OCI-LY1 (cell line): ENCODE measurements at regions not wholly inside any gene's neighbourhood (a gene's known extent, or its start where the extent isn't known, plus 50 kb on each side); places are given as distances from the start of the nearest gene placed in this dataset.

Source experiments
- H2AFZ ChIP-seq: fragments of 200-600 bp; sonication (generic), shearing (Covaris generic); 2 replicates; pipeline ENCODE4 v1.6.0; 2014; ENCODE audit warnings: antibody characterized with exemption, mild to moderate bottlenecking, low read length
- H3F3A ChIP-seq: fragments of 200-600 bp; sonication (generic), shearing (Covaris generic); 2 replicates; pipeline ENCODE4 v1.6.0; 2014; ENCODE audit warnings: mild to moderate bottlenecking, antibody characterized with exemption, low read length, moderate library complexity; ENCODE audit not compliant: insufficient read depth
- H3K27ac ChIP-seq: fragments of 200-600 bp; sonication (generic); 2 replicates; pipeline ENCODE4 v1.5.1; 2014; ENCODE audit warnings: low read length, mixed run types, mild to moderate bottlenecking, low read depth; ENCODE audit not compliant: poor library complexity, severe bottlenecking
- H3K27me3 ChIP-seq: fragments of 200-600 bp; sonication (generic); 2 replicates; pipeline ENCODE4 v1.6.0; 2014; ENCODE audit warnings: antibody characterized with exemption, mild to moderate bottlenecking, low read length, moderate library complexity; ENCODE audit not compliant: insufficient read depth
- H3K36me3 ChIP-seq: fragments of 200-600 bp; sonication (generic); 2 replicates; pipeline ENCODE4 v1.6.1; 2014; ENCODE audit warnings: mild to moderate bottlenecking, antibody characterized with exemption, low read length, moderate library complexity, mixed read lengths; ENCODE audit not compliant: insufficient read depth
- H3K4me1 ChIP-seq: fragments of 200-600 bp; sonication (generic); 2 replicates; pipeline ENCODE4 v1.5.1; 2014; ENCODE audit warnings: mild to moderate bottlenecking, low read length, moderate library complexity; ENCODE audit not compliant: insufficient read depth, severe bottlenecking
- H3K4me2 ChIP-seq: fragments of 200-600 bp; sonication (generic), shearing (Covaris generic); 2 replicates; pipeline ENCODE4 v1.6.1; 2014; ENCODE audit warnings: low read length
- H3K4me3 ChIP-seq: fragments of 200-600 bp; sonication (generic); 2 replicates; pipeline ENCODE4 v1.5.1; 2014; ENCODE audit warnings: low read length, low read depth, mild to moderate bottlenecking, mixed read lengths; ENCODE audit not compliant: poor library complexity, severe bottlenecking
- H3K79me2 ChIP-seq: fragments of 200-600 bp; shearing (Covaris generic); 2 replicates; pipeline ENCODE4 v1.6.1; 2016; ENCODE audit warnings: mixed run types, low read length, mixed read lengths; ENCODE audit not compliant: insufficient read depth
- H3K9ac ChIP-seq: fragments of 200-600 bp; sonication (generic), shearing (Covaris generic); 2 replicates; pipeline ENCODE4 v1.6.1; 2014; ENCODE audit warnings: mild to moderate bottlenecking, low read length, mixed read lengths
- H3K9me2 ChIP-seq: fragments of 200-600 bp; sonication (generic), shearing (Covaris generic); 2 replicates; pipeline ENCODE4 v1.6.1; 2014; ENCODE audit warnings: low read depth, mild to moderate bottlenecking, low read length, mixed read lengths
- H3K9me3 ChIP-seq: fragments of 200-600 bp; shearing (Covaris generic); 2 replicates; pipeline ENCODE4 v1.6.1; 2014; ENCODE audit warnings: low read length, mixed read lengths
- H4K20me1 ChIP-seq: fragments of 200-600 bp; sonication (generic), shearing (Covaris generic); 2 replicates; pipeline ENCODE4 v1.6.0; 2016; ENCODE audit warnings: mild to moderate bottlenecking, low read length; ENCODE audit not compliant: insufficient read depth
- EZH2 ChIP-seq: fragments of 200-600 bp; sonication (generic), shearing (Covaris generic); IDR thresholded peaks from 2 replicates; pipeline ENCODE4 v1.8.0; 2017; ENCODE audit warnings: borderline replicate concordance, mixed run types, mild to moderate bottlenecking, antibody characterized with exemption, low read length, moderate library complexity, mixed read lengths
- TF ChIP-seq, protein P1 (sequence below): fragments of 200-600 bp; sonication (generic), shearing (Covaris generic); IDR thresholded peaks from 2 replicates; pipeline ENCODE4 v1.5.1; 2017; ENCODE audit warnings: mild to moderate bottlenecking, antibody characterized with exemption, low read length, moderate library complexity, mixed read lengths

DNA sequence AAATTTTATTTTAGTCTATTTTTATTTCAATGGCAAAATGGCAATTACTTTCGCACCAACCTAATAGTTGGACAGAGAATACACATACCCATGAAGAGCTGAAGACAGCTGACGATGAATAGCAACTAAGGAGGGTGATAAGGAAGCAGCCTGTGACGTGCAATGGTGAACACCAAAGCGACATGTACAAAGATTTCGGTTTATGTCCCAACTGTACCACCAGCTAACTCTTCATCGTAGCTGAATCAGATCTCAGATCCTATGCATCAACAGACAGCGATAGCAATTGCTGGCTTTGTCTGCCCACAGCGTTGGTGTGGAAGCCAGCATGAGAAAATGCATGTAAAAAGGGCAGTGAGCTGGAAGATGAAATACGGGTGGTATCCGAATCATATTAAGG is 130.6 kb upstream of the ANKH start:
- Histone ChIP-seq H3K9me3 (peaks cover 5% of the 10 kb centered on the region; the same call in 1 of the 2 replicates), H3K27ac (no peak overlapping the region), H4K20me1 (no peaks in the 10 kb centered on the region), H3K9me2 (no peaks in the 10 kb centered on the region), H3F3A (no peaks in the 10 kb centered on the region), H3K79me2 (no peaks in the 10 kb centered on the region), H3K4me1 (no peaks in the 10 kb centered on the region), H3K4me2 (no peak overlapping the region), H3K27me3 (no peaks in the 10 kb centered on the region; the same call in 1 of the 2 replicates), H2AFZ (no peak overlapping the region), H3K9ac (no peak overlapping the region), H3K4me3 (no peak overlapping the region), H3K36me3 (no peaks in the 10 kb centered on the region; the same call in 1 of the 2 replicates)
- TF ChIP-seq, protein P1, sequence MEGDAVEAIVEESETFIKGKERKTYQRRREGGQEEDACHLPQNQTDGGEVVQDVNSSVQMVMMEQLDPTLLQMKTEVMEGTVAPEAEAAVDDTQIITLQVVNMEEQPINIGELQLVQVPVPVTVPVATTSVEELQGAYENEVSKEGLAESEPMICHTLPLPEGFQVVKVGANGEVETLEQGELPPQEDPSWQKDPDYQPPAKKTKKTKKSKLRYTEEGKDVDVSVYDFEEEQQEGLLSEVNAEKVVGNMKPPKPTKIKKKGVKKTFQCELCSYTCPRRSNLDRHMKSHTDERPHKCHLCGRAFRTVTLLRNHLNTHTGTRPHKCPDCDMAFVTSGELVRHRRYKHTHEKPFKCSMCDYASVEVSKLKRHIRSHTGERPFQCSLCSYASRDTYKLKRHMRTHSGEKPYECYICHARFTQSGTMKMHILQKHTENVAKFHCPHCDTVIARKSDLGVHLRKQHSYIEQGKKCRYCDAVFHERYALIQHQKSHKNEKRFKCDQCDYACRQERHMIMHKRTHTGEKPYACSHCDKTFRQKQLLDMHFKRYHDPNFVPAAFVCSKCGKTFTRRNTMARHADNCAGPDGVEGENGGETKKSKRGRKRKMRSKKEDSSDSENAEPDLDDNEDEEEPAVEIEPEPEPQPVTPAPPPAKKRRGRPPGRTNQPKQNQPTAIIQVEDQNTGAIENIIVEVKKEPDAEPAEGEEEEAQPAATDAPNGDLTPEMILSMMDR = no peak
- no peak for TF ChIP-seq EZH2

DNA sequence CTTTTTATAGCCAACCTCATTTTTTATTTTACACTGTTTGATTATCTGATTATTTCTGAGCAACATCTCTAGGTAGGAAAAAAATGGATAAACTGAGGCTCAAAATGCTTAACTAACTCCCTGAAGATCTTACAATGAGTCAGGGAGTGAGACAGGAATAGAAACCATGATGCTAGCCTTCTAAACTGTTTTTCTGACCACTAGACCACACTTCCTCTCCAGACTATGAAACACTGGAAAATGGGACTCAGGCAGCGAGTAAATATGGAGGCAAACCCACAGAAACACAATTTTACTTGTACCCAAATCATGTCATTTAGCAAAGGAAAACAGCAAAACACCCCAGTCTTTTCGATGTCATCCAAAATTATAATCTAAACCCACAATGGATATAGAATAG is 129.9 kb upstream of the ANKH start:
- Histone ChIP-seq H4K20me1 (no peaks in the 10 kb centered on the region), H3K9ac (no peak overlapping the region), H3K27ac (no peak overlapping the region), H3K9me2 (no peaks in the 10 kb centered on the region), H3K4me2 (no peak overlapping the region), H3K9me3 (peaks cover 5% of the 10 kb centered on the region; the same call in 1 of the 2 replicates), H3K36me3 (no peaks in the 10 kb centered on the region; the same call in 1 of the 2 replicates), H3K79me2 (no peaks in the 10 kb centered on the region), H3K4me3 (no peak overlapping the region), H3F3A (no peaks in the 10 kb centered on the region), H3K4me1 (no peaks in the 10 kb centered on the region), H3K27me3 (no peaks in the 10 kb centered on the region; the same call in 1 of the 2 replicates), H2AFZ (no peak overlapping the region)
- no peak for TF ChIP-seq EZH2
- TF ChIP-seq, protein P1 = no peak

DNA sequence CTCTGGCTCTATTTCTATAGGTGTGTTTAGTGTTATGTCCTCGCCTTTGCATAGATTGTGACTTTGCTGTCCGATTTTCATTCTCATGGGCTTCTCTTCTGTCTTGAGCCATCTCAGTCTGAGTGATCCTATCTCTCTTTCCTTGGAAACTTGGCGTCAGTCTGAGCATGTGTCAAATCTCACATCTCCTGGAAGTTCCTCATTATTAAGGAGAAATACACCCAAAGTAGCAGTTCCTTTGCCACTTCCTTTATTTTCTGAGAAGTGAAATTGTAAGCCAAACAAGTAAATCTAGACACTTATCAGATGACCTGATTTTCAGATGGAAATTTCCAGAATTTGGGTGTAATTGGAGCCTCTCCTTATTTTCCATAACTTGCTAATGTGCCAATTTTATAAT is 126.9 kb upstream of the ANKH start:
- peaks cover 5% of the 10 kb centered on the region; the same call in 1 of the 2 replicates for H3K9me3 ChIP-seq
- no peaks in the 10 kb centered on the region for H4K20me1 ChIP-seq
- H3K4me1 ChIP-seq = no peaks in the 10 kb centered on the region
- TF ChIP-seq, protein P1 = no peak
- TF ChIP-seq EZH2 = no peak
- H3K79me2 ChIP-seq = no peaks in the 10 kb centered on the region
- H3K27ac ChIP-seq = no peak overlapping the region
- no peak overlapping the region for H3K4me3 ChIP-seq
- H3F3A ChIP-seq = no peaks in the 10 kb centered on the region
- H3K4me2 ChIP-seq = no peak overlapping the region
- H3K36me3 ChIP-seq = no peaks in the 10 kb centered on the region; the same call in 1 of the 2 replicates
- no peaks in the 10 kb centered on the region for H3K9me2 ChIP-seq
- H2AFZ ChIP-seq = no peak overlapping the region
- H3K27me3 ChIP-seq = no peaks in the 10 kb centered on the region; the same call in 1 of the 2 replicates
- no peak overlapping the region for H3K9ac ChIP-seq
